ENCODE measurements at regions not wholly inside any gene's neighbourhood (a gene's known extent, or its start where the extent isn't known, plus 50 kb on each side); places are given as distances from the start of the nearest gene placed in this dataset.
A peak's percentile ranks its signal among the peaks of the same experiment; 100 is the strongest.

- DNase-seq (ENCODE audit: low read depth): peak; percentile 6
- no peak for TF ChIP-seq CTCF (IDR thresholded peaks at IDR 0.05; ENCODE audit: insufficient read depth, low read depth, low read length, missing control alignments)
- H3K4me3 ChIP-seq (ENCODE audit: low read length): no peak overlapping the region
Observed at GRCh38 chr11:69210310-69211035, 54.7 kb downstream of the SMIM38 start.

GRCh38 chr11:69211540-69211919, 55.8 kb downstream of the SMIM38 start:
- DNase-seq (ENCODE audit: low read depth): no peak
- no peak for TF ChIP-seq CTCF (IDR thresholded peaks at IDR 0.05; ENCODE audit: insufficient read depth, low read depth, low read length, missing control alignments)

GRCh38 chr11:69211920-69212797, 56.4 kb downstream of the SMIM38 start:
- TF ChIP-seq CTCF (IDR thresholded peaks at IDR 0.05; ENCODE audit: insufficient read depth, low read depth, low read length, missing control alignments): no peak
- DNase-seq (ENCODE audit: low read depth): no peak
- no peak overlapping the region for H3K4me3 ChIP-seq (ENCODE audit: low read length)

More at GRCh38 chr11:69211540-69211919, 55.8 kb downstream of the SMIM38 start:
- H3K4me3 ChIP-seq (ENCODE audit: low read length): no peak overlapping the region

GRCh38 chr11:69212798-69213110, 57.0 kb downstream of the SMIM38 start:
- DNase-seq (ENCODE audit: low read depth): no peak
- TF ChIP-seq CTCF (IDR thresholded peaks at IDR 0.05; ENCODE audit: insufficient read depth, low read depth, low read length, missing control alignments): no peak
- H3K4me3 ChIP-seq (ENCODE audit: low read length): no peak overlapping the region

- no peak overlapping the region for H3K4me3 ChIP-seq (ENCODE audit: low read length)
- no peak for DNase-seq (ENCODE audit: low read depth)
- TF ChIP-seq CTCF (IDR thresholded peaks at IDR 0.05; ENCODE audit: insufficient read depth, low read depth, low read length, missing control alignments): no peak
Observed at GRCh38 chr11:69213316-69213715, 57.6 kb downstream of the SMIM38 start.

GRCh38 chr11:69213964-69214363, 58.2 kb downstream of the SMIM38 start:
- no peak for TF ChIP-seq CTCF (IDR thresholded peaks at IDR 0.05; ENCODE audit: insufficient read depth, low read depth, low read length, missing control alignments)
- DNase-seq (ENCODE audit: low read depth): no peak
- H3K4me3 ChIP-seq (ENCODE audit: low read length): no peak overlapping the region

Measured in epithelial cell of esophagus (primary cell).